Tibial artery (tissue), 4 donors: ENCODE measurements at regions not wholly inside any gene's neighbourhood (a gene's known extent, or its start where the extent isn't known, plus 50 kb on each side); places are given as distances from the start of the nearest gene placed in this dataset.

Source experiments
- DNase-seq, 2 donors: peaks; one replicate each; pipeline ENCODE4 v3.0.0-alpha.2; 2019
- H3K27ac ChIP-seq, 2 donors: fragments of 200-600 bp; sonication (generic) in 1 of 2; 1 replicate in 1 of 2; 2 replicates in 1 of 2; pipeline ENCODE4 v1.5.1; 2018 to 2019; ENCODE audit warnings: mild to moderate bottlenecking in 1 of 2
- H3K27me3 ChIP-seq, 2 donors: fragments of 200-600 bp; sonication (generic) in 1 of 2; one replicate each; pipeline versions ENCODE4 v1.5.1 to v1.6.0; 2016 to 2019
- H3K36me3 ChIP-seq, 3 donors: fragments of 200-600 bp; sonication (generic) in 2 of 3; one replicate each; pipeline ENCODE4 v1.5.1; 2016 to 2019; ENCODE audit warnings: mild to moderate bottlenecking in 2 of 3
- H3K4me1 ChIP-seq, 4 donors: fragments of 200-600 bp; sonication (generic) in 2 of 4; 1 replicate in 3 of 4; 2 replicates in 1 of 4; pipeline ENCODE4 v1.5.1; 2016 to 2019
- H3K4me3 ChIP-seq, 2 donors: fragments of 200-600 bp; sonication (generic) in 1 of 2; 1 replicate in 1 of 2; 2 replicates in 1 of 2; pipeline ENCODE4 v1.5.1; 2018 to 2019; ENCODE audit warnings: mild to moderate bottlenecking in 2 of 2
- H3K9me3 ChIP-seq, 3 donors: fragments of 200-600 bp; sonication (generic) in 1 of 3; one replicate each; pipeline ENCODE4 v1.5.1; 2016 to 2019
- intact Hi-C: fragments of 100-400 bp; cut with DNase I; formaldehyde crosslinking; loops from one replicate; pipeline ENCODE4 v1.15.0; 2023; ENCODE audit warnings: low total_unique reads
- TF ChIP-seq, protein P1 (sequence below), 2 experiments: fragments of 200-600 bp in 1 of 2; fragments of 450-650 bp in 1 of 2; IDR thresholded peaks; one replicate each; pipeline ENCODE4 v1.5.1; 2017 to 2019; ENCODE audit warnings: antibody characterized with exemption in 2 of 2, mild to moderate bottlenecking in 1 of 2, moderate library complexity in 1 of 2

DNA sequence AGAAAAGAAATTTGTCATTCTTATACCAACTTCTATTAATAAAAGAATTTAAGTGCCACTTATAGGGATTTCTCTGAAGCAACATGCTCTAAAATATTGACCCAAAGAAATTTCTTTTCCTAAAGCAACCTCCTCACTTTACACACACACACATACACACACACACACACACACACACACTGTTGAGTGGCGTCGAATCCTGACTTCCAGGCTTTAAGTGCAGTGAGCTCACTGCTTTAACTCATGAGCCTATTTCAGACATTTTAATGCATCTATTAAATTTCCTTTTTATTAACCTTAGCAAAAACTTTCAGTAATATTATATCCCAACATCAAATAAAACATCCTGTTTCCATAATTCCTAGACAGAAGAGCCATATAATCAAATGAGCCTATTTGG lies 229.1 kb upstream of the ACVR2A start:
- TF ChIP-seq, protein P1, sequence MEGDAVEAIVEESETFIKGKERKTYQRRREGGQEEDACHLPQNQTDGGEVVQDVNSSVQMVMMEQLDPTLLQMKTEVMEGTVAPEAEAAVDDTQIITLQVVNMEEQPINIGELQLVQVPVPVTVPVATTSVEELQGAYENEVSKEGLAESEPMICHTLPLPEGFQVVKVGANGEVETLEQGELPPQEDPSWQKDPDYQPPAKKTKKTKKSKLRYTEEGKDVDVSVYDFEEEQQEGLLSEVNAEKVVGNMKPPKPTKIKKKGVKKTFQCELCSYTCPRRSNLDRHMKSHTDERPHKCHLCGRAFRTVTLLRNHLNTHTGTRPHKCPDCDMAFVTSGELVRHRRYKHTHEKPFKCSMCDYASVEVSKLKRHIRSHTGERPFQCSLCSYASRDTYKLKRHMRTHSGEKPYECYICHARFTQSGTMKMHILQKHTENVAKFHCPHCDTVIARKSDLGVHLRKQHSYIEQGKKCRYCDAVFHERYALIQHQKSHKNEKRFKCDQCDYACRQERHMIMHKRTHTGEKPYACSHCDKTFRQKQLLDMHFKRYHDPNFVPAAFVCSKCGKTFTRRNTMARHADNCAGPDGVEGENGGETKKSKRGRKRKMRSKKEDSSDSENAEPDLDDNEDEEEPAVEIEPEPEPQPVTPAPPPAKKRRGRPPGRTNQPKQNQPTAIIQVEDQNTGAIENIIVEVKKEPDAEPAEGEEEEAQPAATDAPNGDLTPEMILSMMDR (IDR thresholded peaks at IDR 0.05) = no peak
- intact Hi-C loops = no loop called here
- DNase-seq = no peak

DNA sequence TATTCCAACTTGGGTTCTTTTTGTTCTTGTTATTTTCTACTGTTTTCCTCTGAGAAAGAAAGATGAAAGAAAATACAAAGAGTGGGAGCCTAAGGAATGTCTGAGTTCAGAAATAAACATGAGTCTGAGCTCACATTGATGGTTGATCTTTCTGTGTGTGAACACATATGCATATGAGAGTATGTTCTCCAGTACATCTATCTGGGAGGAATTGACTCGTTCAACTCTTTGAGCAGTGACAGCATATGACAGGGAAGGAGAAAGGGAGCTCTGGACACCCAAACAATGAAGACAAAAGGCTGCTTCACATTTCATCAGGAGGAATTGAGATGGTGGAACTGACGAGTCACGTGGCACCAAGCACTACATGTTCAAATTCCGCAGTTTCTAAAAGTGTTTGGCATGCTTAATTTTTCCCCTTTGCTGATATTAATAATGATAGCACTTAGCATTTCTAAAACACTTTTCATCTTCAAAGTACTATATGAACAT lies 229.8 kb upstream of the ACVR2A start:
- Histone ChIP-seq H3K27me3 (no peaks in the 10 kb centered on the region), H3K36me3 (no peaks in the 10 kb centered on the region), H3K4me3 (no peak overlapping the region), H3K9me3 (no peaks in the 10 kb centered on the region), H3K27ac (no peak overlapping the region), H3K4me1 (no peaks in the 10 kb centered on the region)
- intact Hi-C loops = no loop called here
- no peak for DNase-seq
- TF ChIP-seq, protein P1 (IDR thresholded peaks at IDR 0.05) = no peak

More for the DNA sequence above, 229.1 kb upstream of the ACVR2A start:
- Histone ChIP-seq H3K9me3 (no peaks in the 10 kb centered on the region), H3K4me1 (no peaks in the 10 kb centered on the region), H3K4me3 (no peak overlapping the region), H3K36me3 (no peaks in the 10 kb centered on the region), H3K27ac (no peak overlapping the region), H3K27me3 (no peaks in the 10 kb centered on the region)

DNA sequence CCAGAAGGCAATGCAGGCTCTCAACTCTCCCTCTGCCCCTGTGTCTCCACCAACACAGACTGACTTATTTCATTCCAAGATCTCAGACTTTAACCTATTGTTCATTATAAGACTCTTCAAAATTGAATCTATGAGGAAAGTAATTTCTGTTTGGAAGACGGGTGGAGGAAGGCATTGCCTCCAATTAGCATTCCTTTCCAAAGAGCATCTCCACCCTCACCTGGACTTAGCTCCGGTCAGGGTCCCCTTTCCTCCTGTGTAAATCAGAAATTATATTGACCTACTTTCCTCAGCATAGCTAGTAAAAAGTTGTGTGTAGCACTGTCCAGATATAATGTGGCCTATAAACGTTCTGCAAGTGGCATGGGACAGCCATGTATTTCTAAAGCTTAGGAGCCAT lies 230.4 kb upstream of the ACVR2A start:
- H3K4me3 ChIP-seq = no peak overlapping the region
- TF ChIP-seq, protein P1 (IDR thresholded peaks at IDR 0.05) = no peak
- no peaks in the 10 kb centered on the region for H3K27me3 ChIP-seq
- no peaks in the 10 kb centered on the region for H3K4me1 ChIP-seq
- H3K9me3 ChIP-seq = no peaks in the 10 kb centered on the region
- no peak overlapping the region for H3K27ac ChIP-seq
- no peak for DNase-seq
- intact Hi-C loops = no loop called here
- H3K36me3 ChIP-seq = no peaks in the 10 kb centered on the region

DNA sequence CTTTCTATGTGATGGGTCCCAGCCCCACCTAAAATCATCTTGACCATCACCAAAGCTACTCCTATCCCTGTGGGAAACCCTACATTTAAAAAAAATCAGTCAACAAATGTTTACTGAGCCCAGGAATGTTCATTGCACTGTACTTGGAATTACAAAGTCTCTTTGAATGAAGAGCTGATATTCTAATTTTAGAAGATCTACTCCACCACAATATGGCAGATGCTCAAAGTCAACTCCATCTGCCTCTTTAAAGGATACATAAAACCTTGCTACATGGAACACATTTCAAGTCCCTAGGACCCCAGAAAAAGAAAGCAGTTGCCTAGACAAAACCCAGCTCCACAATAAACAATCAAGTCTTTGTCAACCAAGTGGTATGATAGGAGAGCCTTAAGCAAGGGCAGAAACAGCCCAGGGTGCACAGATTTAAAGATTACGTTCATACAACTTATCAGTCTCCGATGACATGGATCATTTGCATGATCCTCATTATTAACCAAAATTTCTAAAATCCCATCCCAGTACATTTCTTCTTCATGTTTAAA lies 234.3 kb upstream of the ACVR2A start:
- H3K4me3 ChIP-seq = no peak overlapping the region
- H3K36me3 ChIP-seq = no peaks in the 10 kb centered on the region
- no peaks in the 10 kb centered on the region for H3K4me1 ChIP-seq
- no peak overlapping the region for H3K27ac ChIP-seq
- intact Hi-C loops = no loop called here
- TF ChIP-seq, protein P1 (IDR thresholded peaks at IDR 0.05) = no peak
- H3K9me3 ChIP-seq = no peaks in the 10 kb centered on the region
- H3K27me3 ChIP-seq = no peaks in the 10 kb centered on the region
- DNase-seq = no peak

DNA sequence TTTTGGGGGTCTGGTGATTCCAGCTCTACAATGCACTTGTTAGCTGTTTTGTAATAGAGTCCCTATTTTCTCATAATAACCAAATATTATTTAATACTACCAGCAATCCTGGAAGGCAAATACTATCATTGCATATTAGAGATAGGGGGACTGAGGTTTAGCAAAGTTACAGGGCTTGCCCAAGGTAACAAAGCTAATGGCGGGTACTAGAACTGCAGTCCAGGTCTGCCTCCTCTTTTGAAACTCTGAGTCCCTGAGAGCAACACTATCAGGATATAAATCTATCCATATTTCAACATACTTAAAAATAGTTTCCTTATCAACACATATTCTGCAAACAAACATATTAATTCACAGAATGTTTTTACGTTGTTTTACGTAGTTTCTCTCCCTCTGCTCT lies 235.5 kb upstream of the ACVR2A start:
- H3K9me3 ChIP-seq = no peaks in the 10 kb centered on the region
- H3K27ac ChIP-seq = no peak overlapping the region
- H3K27me3 ChIP-seq = no peaks in the 10 kb centered on the region
- intact Hi-C loops = no loop called here
- H3K4me1 ChIP-seq = no peaks in the 10 kb centered on the region
- DNase-seq = no peak
- TF ChIP-seq, protein P1 (IDR thresholded peaks at IDR 0.05) = no peak
- no peak overlapping the region for H3K4me3 ChIP-seq
- H3K36me3 ChIP-seq = no peaks in the 10 kb centered on the region

DNA sequence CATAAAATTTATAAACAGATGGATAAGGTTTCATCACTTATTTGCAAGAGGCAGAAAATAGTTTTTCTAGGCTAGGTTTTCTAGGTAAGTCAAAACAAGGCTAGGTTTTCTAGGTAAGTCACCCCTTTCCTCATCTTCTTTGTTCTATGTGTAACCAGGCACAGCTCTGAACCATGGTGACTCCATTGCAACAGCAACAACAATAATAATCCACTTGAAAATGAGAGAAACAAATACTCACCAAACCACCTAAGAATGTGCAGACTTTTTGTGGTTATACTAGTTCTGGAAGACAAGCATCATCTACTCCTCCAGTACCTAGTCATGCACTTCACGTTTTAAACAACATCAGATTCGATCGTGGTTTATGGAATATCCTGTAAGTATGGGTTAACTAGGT lies 237.4 kb upstream of the ACVR2A start:
- intact Hi-C loops = no loop called here
- no peak for DNase-seq

More for the DNA sequence above, 237.4 kb upstream of the ACVR2A start:
- Histone ChIP-seq H3K4me1 (no peaks in the 10 kb centered on the region), H3K9me3 (no peaks in the 10 kb centered on the region), H3K4me3 (no peak overlapping the region), H3K27me3 (no peaks in the 10 kb centered on the region), H3K36me3 (no peaks in the 10 kb centered on the region), H3K27ac (no peak overlapping the region)
- TF ChIP-seq, protein P1 (IDR thresholded peaks at IDR 0.05) = no peak
